Erythroblast (primary cell): ENCODE measurements at regions not wholly inside any gene's neighbourhood (a gene's known extent, or its start where the extent isn't known, plus 50 kb on each side); places are given as distances from the start of the nearest gene placed in this dataset.

Source experiments
- GATA1 ChIP-seq: IDR thresholded peaks from 2 replicates; pipeline ENCODE4 v1.6.1; 2011; ENCODE audit warnings: low read depth, mild to moderate bottlenecking, control low read depth, low read length, moderate library complexity
- POLR2A ChIP-seq: IDR thresholded peaks from 2 replicates; pipeline ENCODE4 v1.6.1; 2011; ENCODE audit warnings: mild to moderate bottlenecking, low read length

- no peak for TF ChIP-seq POLR2A
- no peak for TF ChIP-seq GATA1
These were observed 164.1 kb upstream of the ZNF618 start for GRCh38 chr9:113712053-113712452.
